ENCODE measurements at regions not wholly inside any gene's neighbourhood (a gene's known extent, or its start where the extent isn't known, plus 50 kb on each side); places are given as distances from the start of the nearest gene placed in this dataset.

- no peak overlapping the region for H3K4me3 ChIP-seq (replicated peaks in 1 of 4; ENCODE audit: control extremely low read depth in 1 of 4, insufficient read depth in 1 of 4, low read depth in 3 of 4, low read length in 4 of 4)
- H3K79me2 ChIP-seq (ENCODE audit: control insufficient read depth, insufficient read depth, low read length) = no peaks in the 10 kb centered on the region
- H4K20me1 ChIP-seq (ENCODE audit: control insufficient read depth, extremely low read depth, insufficient read depth, low read length) = no peaks in the 10 kb centered on the region
- no peak for DNase-seq (ENCODE audit: low read depth in 2 of 2)
- no peaks in the 10 kb centered on the region for H3K4me1 ChIP-seq (ENCODE audit: control insufficient read depth, extremely low read depth, insufficient read depth, low read length)
- no peak overlapping the region for H3K27ac ChIP-seq (ENCODE audit: insufficient read depth, low read length)
- H2AFZ ChIP-seq (ENCODE audit: low read length) = no peak overlapping the region
- no peak overlapping the region for H3K9ac ChIP-seq (ENCODE audit: insufficient read depth, low read length)
- H3K4me2 ChIP-seq (ENCODE audit: extremely low read depth, insufficient read depth, low read length) = no peak overlapping the region
- no peaks in the 10 kb centered on the region for H3K27me3 ChIP-seq (ENCODE audit: control insufficient read depth, insufficient read depth, low read length)
- H3K36me3 ChIP-seq (ENCODE audit: control insufficient read depth, insufficient read depth, low read length) = no peaks in the 10 kb centered on the region
- no peaks in the 10 kb centered on the region for H3K9me3 ChIP-seq (ENCODE audit: control insufficient read depth, insufficient read depth, low read depth, low read length)
- TF ChIP-seq CTCF (conservative IDR thresholded peaks at IDR 0.05 in 1 of 2, IDR thresholded peaks at IDR 0.05 in 1 of 2; ENCODE audit: low read depth in 1 of 2, low read length in 2 of 2) (no peak), EZH2 (IDR thresholded peaks at IDR 0.05; ENCODE audit: low read length, missing control alignments) (no peak)
Measured at GRCh38 chr1:5364591-5364990, 627.6 kb downstream of the NPHP4 start.

- Histone ChIP-seq H4K20me1 (ENCODE audit: control insufficient read depth, extremely low read depth, insufficient read depth, low read length) (no peaks in the 10 kb centered on the region), H2AFZ (ENCODE audit: low read length) (no peak overlapping the region), H3K4me1 (ENCODE audit: control insufficient read depth, extremely low read depth, insufficient read depth, low read length) (no peaks in the 10 kb centered on the region), H3K4me3 (replicated peaks in 1 of 4; ENCODE audit: control extremely low read depth in 1 of 4, insufficient read depth in 1 of 4, low read depth in 3 of 4, low read length in 4 of 4) (no peak overlapping the region), H3K27ac (ENCODE audit: insufficient read depth, low read length) (no peak overlapping the region), H3K27me3 (ENCODE audit: control insufficient read depth, insufficient read depth, low read length) (no peaks in the 10 kb centered on the region), H3K9me3 (ENCODE audit: control insufficient read depth, insufficient read depth, low read depth, low read length) (no peaks in the 10 kb centered on the region), H3K4me2 (ENCODE audit: extremely low read depth, insufficient read depth, low read length) (no peak overlapping the region), H3K36me3 (ENCODE audit: control insufficient read depth, insufficient read depth, low read length) (no peaks in the 10 kb centered on the region), H3K79me2 (ENCODE audit: control insufficient read depth, insufficient read depth, low read length) (no peaks in the 10 kb centered on the region), H3K9ac (ENCODE audit: insufficient read depth, low read length) (no peak overlapping the region)
- no peak for TF ChIP-seq CTCF (conservative IDR thresholded peaks at IDR 0.05 in 1 of 2, IDR thresholded peaks at IDR 0.05 in 1 of 2; ENCODE audit: low read depth in 1 of 2, low read length in 2 of 2)
- TF ChIP-seq EZH2 (IDR thresholded peaks at IDR 0.05; ENCODE audit: low read length, missing control alignments) = no peak
- DNase-seq (ENCODE audit: low read depth in 2 of 2) = no peak
Measured at GRCh38 chr1:5354681-5355080, 637.5 kb downstream of the NPHP4 start.

GRCh38 chr1:5351366-5351765, 640.9 kb downstream of the NPHP4 start:
- Histone ChIP-seq H3K4me3 (replicated peaks in 1 of 4; ENCODE audit: control extremely low read depth in 1 of 4, insufficient read depth in 1 of 4, low read depth in 3 of 4, low read length in 4 of 4) (no peak overlapping the region), H3K27me3 (ENCODE audit: control insufficient read depth, insufficient read depth, low read length) (no peaks in the 10 kb centered on the region), H3K9me3 (ENCODE audit: control insufficient read depth, insufficient read depth, low read depth, low read length) (no peaks in the 10 kb centered on the region), H3K27ac (ENCODE audit: insufficient read depth, low read length) (no peak overlapping the region), H3K4me1 (ENCODE audit: control insufficient read depth, extremely low read depth, insufficient read depth, low read length) (no peaks in the 10 kb centered on the region), H2AFZ (ENCODE audit: low read length) (no peak overlapping the region), H3K79me2 (ENCODE audit: control insufficient read depth, insufficient read depth, low read length) (no peaks in the 10 kb centered on the region), H3K9ac (ENCODE audit: insufficient read depth, low read length) (no peak overlapping the region), H3K36me3 (ENCODE audit: control insufficient read depth, insufficient read depth, low read length) (no peaks in the 10 kb centered on the region), H3K4me2 (ENCODE audit: extremely low read depth, insufficient read depth, low read length) (no peak overlapping the region), H4K20me1 (ENCODE audit: control insufficient read depth, extremely low read depth, insufficient read depth, low read length) (no peaks in the 10 kb centered on the region)
- no peak for DNase-seq (ENCODE audit: low read depth in 2 of 2)
- TF ChIP-seq CTCF (conservative IDR thresholded peaks at IDR 0.05 in 1 of 2, IDR thresholded peaks at IDR 0.05 in 1 of 2; ENCODE audit: low read depth in 1 of 2, low read length in 2 of 2) (no peak), EZH2 (IDR thresholded peaks at IDR 0.05; ENCODE audit: low read length, missing control alignments) (no peak)

Data from fibroblast of lung (primary cell).